Neural progenitor cell (in vitro differentiated cells): ENCODE measurements at regions not wholly inside any gene's neighbourhood (a gene's known extent, or its start where the extent isn't known, plus 50 kb on each side); places are given as distances from the start of the nearest gene placed in this dataset.

Source experiments
- DNase-seq: peaks from one replicate; pipeline ENCODE4 v3.0.0-alpha.2; 2016; ENCODE audit warnings: low spot score
- H2AFZ ChIP-seq: fragments of 200-600 bp; sonication (generic); replicated peaks from 2 replicates; pipeline ENCODE4 v1.6.1; 2016; ENCODE audit warnings: antibody characterized with exemption
- H3F3A ChIP-seq: fragments of 200-600 bp; sonication (generic); 2 replicates; pipeline ENCODE4 v1.6.1; 2016; ENCODE audit warnings: antibody characterized with exemption, low read depth
- H3K27ac ChIP-seq: fragments of 200-600 bp; sonication (generic); 2 replicates; pipeline ENCODE4 v1.5.1; 2016; ENCODE audit warnings: mild to moderate bottlenecking
- H3K27me3 ChIP-seq: fragments of 200-600 bp; sonication (generic); 2 replicates; pipeline ENCODE4 v1.6.1; 2016; ENCODE audit warnings: mild to moderate bottlenecking, moderate library complexity
- H3K36me3 ChIP-seq: fragments of 200-600 bp; sonication (generic); 2 replicates; pipeline ENCODE4 v1.5.1; 2016
- H3K4me1 ChIP-seq: fragments of 200-600 bp; sonication (generic); 2 replicates; pipeline ENCODE4 v1.6.1; 2016; ENCODE audit warnings: mixed run types
- H3K4me2 ChIP-seq: fragments of 200-600 bp; sonication (generic); 2 replicates; pipeline ENCODE4 v1.6.1; 2016
- H3K4me3 ChIP-seq: fragments of 200-600 bp; sonication (generic); 2 replicates; pipeline ENCODE4 v1.5.1; 2016
- H3K79me2 ChIP-seq: fragments of 200-600 bp; sonication (generic); 2 replicates; pipeline ENCODE4 v1.6.1; 2016; ENCODE audit warnings: low read depth
- H3K9ac ChIP-seq: fragments of 200-600 bp; sonication (generic); 2 replicates; pipeline ENCODE4 v1.6.1; 2016
- H3K9me3 ChIP-seq: fragments of 200-600 bp; sonication (generic); 2 replicates; pipeline ENCODE4 v1.5.1; 2016; ENCODE audit warnings: low read depth
- H4K20me1 ChIP-seq: fragments of 200-600 bp; sonication (generic); 2 replicates; pipeline ENCODE4 v1.6.1; 2016; ENCODE audit warnings: low read depth
- H3K27ac Mint-ChIP-seq: 3 replicates; pipeline ENCODE4 v1.8.0; 2021; ENCODE audit warnings: mixed read lengths
- H3K27me3 Mint-ChIP-seq: 2 replicates; pipeline ENCODE4 v1.8.0; 2022; ENCODE audit warnings: low read depth, mild to moderate bottlenecking, inconsistent platforms, moderate library complexity, mixed read lengths; ENCODE audit not compliant: insufficient read depth
- H3K36me3 Mint-ChIP-seq: 3 replicates; pipeline ENCODE4 v1.8.0; 2021; ENCODE audit warnings: mixed read lengths
- H3K4me1 Mint-ChIP-seq: 3 replicates; pipeline ENCODE4 v1.8.0; 2021; ENCODE audit warnings: mixed read lengths
- H3K4me3 Mint-ChIP-seq: 3 replicates; pipeline ENCODE4 v1.8.0; 2021; ENCODE audit warnings: mild to moderate bottlenecking, moderate library complexity, mixed read lengths
- H3K9me3 Mint-ChIP-seq: 3 replicates; pipeline ENCODE4 v1.8.0; 2020; ENCODE audit warnings: mixed read lengths
- CTCF ChIP-seq: fragments of 200-600 bp; sonication (generic); IDR thresholded peaks from 2 replicates; pipeline ENCODE4 v1.5.1; 2017; ENCODE audit warnings: antibody characterized with exemption, mild to moderate bottlenecking
- EZH2 ChIP-seq: fragments of 200-600 bp; sonication (generic); IDR thresholded peaks from 2 replicates; pipeline ENCODE4 v1.6.1; 2017; ENCODE audit warnings: antibody characterized with exemption, mild to moderate bottlenecking, moderate library complexity
- EZH2phosphoT487 ChIP-seq: fragments of 200-600 bp; sonication (generic); IDR thresholded peaks from 2 replicates; pipeline ENCODE4 v1.6.1; 2017; ENCODE audit warnings: antibody characterized with exemption

- Histone ChIP-seq H3K27me3 (no peaks in the 10 kb centered on the region), H2AFZ (no peak overlapping the region), H3K9ac (no peak overlapping the region), H4K20me1 (no peaks in the 10 kb centered on the region), H3K4me1 (no peaks in the 10 kb centered on the region), H3F3A (no peaks in the 10 kb centered on the region), H3K27ac (no peak overlapping the region), H3K4me3 (no peak overlapping the region), H3K79me2 (no peaks in the 10 kb centered on the region), H3K4me2 (no peak overlapping the region), H3K36me3 (no peaks in the 10 kb centered on the region), H3K9me3 (no peaks in the 10 kb centered on the region)
- no peaks in the 10 kb centered on the region for H3K9me3 Mint-ChIP-seq
- no peak for DNase-seq
- H3K4me1 Mint-ChIP-seq, result no peaks in the 10 kb centered on the region
- H3K4me3 Mint-ChIP-seq, result no peak overlapping the region
- no peaks in the 10 kb centered on the region for H3K36me3 Mint-ChIP-seq
- no peaks in the 10 kb centered on the region for H3K27me3 Mint-ChIP-seq
- H3K27ac Mint-ChIP-seq, result no peak overlapping the region
- TF ChIP-seq EZH2, result no peak
- TF ChIP-seq EZH2phosphoT487, result no peak
- TF ChIP-seq CTCF, result no peak
Measured at GRCh38 chrY:12537226-12537854, 163.7 kb upstream of the USP9Y start.

- Histone ChIP-seq H3K4me2 (no peak overlapping the region), H3K9me3 (no peaks in the 10 kb centered on the region), H3K4me1 (no peaks in the 10 kb centered on the region), H3K36me3 (no peaks in the 10 kb centered on the region), H3K4me3 (no peak overlapping the region), H4K20me1 (no peaks in the 10 kb centered on the region), H3F3A (no peaks in the 10 kb centered on the region), H3K79me2 (no peaks in the 10 kb centered on the region), H3K27me3 (no peaks in the 10 kb centered on the region), H3K9ac (no peak overlapping the region), H3K27ac (no peak overlapping the region), H2AFZ (no peak overlapping the region)
- Mint-ChIP-seq H3K4me3 (no peak overlapping the region), H3K27me3 (no peaks in the 10 kb centered on the region), H3K27ac (no peak overlapping the region), H3K9me3 (no peaks in the 10 kb centered on the region), H3K36me3 (no peaks in the 10 kb centered on the region), H3K4me1 (no peaks in the 10 kb centered on the region)
- no peak for DNase-seq
- TF ChIP-seq EZH2, result no peak
- TF ChIP-seq EZH2phosphoT487, result no peak
- TF ChIP-seq CTCF, result no peak
Measured at GRCh38 chrY:12546746-12547420, 154.1 kb upstream of the USP9Y start.

- TF ChIP-seq CTCF, result no peak
- TF ChIP-seq EZH2, result no peak
- TF ChIP-seq EZH2phosphoT487, result no peak
- Histone ChIP-seq H3F3A (no peaks in the 10 kb centered on the region), H4K20me1 (no peaks in the 10 kb centered on the region), H3K4me3 (no peak overlapping the region), H3K4me1 (no peaks in the 10 kb centered on the region), H3K4me2 (no peak overlapping the region), H3K27me3 (no peaks in the 10 kb centered on the region), H3K9ac (no peak overlapping the region), H3K9me3 (no peaks in the 10 kb centered on the region), H3K36me3 (no peaks in the 10 kb centered on the region), H3K27ac (no peak overlapping the region), H3K79me2 (no peaks in the 10 kb centered on the region), H2AFZ (no peak overlapping the region)
- Mint-ChIP-seq H3K27me3 (no peaks in the 10 kb centered on the region), H3K9me3 (no peaks in the 10 kb centered on the region), H3K4me1 (no peaks in the 10 kb centered on the region), H3K4me3 (no peak overlapping the region), H3K27ac (no peak overlapping the region), H3K36me3 (no peaks in the 10 kb centered on the region)
- DNase-seq, result no peak
Measured at GRCh38 chrY:12552471-12553283, 148.4 kb upstream of the USP9Y start.
